ENCODE measurements at regions not wholly inside any gene's neighbourhood (a gene's known extent, or its start where the extent isn't known, plus 50 kb on each side); places are given as distances from the start of the nearest gene placed in this dataset.

DNA sequence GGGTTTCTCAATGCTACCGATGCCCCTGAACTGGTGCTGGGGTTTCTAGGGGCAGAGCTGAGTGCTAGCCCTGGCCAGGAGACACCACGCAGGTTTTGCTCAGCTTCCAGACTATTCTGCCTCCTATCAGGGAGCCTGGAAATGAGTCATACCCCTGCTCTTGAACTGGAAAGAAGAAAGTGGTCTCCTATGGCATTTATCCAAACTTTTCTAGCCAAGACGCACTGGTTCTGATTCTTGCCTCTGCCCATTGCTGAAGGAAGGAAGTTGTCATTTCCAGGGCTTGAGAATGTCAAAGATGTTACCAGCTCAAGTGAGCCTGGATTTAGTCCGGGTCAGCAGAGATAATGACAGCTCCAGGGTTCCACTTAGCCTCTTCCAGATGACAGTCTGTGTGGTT, 561.9 kb downstream of the CDK5RAP2 start:
- TF ChIP-seq, protein P1, sequence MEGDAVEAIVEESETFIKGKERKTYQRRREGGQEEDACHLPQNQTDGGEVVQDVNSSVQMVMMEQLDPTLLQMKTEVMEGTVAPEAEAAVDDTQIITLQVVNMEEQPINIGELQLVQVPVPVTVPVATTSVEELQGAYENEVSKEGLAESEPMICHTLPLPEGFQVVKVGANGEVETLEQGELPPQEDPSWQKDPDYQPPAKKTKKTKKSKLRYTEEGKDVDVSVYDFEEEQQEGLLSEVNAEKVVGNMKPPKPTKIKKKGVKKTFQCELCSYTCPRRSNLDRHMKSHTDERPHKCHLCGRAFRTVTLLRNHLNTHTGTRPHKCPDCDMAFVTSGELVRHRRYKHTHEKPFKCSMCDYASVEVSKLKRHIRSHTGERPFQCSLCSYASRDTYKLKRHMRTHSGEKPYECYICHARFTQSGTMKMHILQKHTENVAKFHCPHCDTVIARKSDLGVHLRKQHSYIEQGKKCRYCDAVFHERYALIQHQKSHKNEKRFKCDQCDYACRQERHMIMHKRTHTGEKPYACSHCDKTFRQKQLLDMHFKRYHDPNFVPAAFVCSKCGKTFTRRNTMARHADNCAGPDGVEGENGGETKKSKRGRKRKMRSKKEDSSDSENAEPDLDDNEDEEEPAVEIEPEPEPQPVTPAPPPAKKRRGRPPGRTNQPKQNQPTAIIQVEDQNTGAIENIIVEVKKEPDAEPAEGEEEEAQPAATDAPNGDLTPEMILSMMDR (IDR thresholded peaks at IDR 0.05; ENCODE audit: insufficient read depth, missing control alignments), result no peak
- FAIRE-seq (no peak), DNase-seq (ENCODE audit: insufficient read length, low spot score) (no peak)

DNA sequence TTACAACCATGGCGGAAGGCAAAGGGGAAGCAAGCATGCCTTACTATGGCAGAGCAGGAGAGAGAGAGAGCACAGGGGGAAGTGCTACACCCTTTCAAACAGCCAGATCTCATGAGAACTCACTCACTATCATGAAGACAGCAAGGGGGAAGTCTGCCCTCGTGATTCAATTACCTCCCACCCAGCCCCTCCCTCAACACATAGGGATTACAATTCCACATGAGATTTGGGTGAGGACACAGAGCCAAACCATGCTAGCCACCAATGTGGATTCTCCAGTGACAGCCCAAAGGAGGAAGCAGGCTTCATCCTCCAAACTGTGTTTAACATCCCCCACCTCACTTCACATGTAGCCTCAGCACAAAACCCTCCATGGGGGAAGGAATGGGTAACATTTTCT, 563.7 kb downstream of the CDK5RAP2 start:
- DNase-seq (ENCODE audit: insufficient read length, low spot score) (no peak), FAIRE-seq (no peak)
- TF ChIP-seq, protein P1 (IDR thresholded peaks at IDR 0.05; ENCODE audit: insufficient read depth, missing control alignments), result no peak

DNA sequence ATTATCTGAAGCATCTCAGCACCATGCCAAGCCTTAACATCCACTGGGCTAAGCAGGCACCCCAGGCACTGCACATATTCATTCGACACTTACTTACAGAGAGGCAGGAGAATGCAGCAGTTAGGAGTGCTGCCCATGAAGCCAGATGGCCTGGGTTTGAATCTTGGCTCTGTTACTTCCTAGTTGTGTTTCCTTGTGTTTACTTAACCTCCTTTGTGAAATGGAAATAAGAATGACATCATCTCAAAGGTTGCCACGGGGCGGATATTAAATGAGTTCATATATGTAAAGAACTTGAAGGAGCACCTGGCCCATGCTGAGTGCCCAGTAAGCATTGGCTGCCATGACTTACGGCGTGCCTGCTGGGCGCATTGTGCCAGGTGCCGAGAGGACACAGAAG, 565.2 kb downstream of the CDK5RAP2 start:
- no peak for FAIRE-seq
- no peak for DNase-seq (ENCODE audit: insufficient read length, low spot score)
- TF ChIP-seq, protein P1 (IDR thresholded peaks at IDR 0.05; ENCODE audit: insufficient read depth, missing control alignments), result no peak

DNA sequence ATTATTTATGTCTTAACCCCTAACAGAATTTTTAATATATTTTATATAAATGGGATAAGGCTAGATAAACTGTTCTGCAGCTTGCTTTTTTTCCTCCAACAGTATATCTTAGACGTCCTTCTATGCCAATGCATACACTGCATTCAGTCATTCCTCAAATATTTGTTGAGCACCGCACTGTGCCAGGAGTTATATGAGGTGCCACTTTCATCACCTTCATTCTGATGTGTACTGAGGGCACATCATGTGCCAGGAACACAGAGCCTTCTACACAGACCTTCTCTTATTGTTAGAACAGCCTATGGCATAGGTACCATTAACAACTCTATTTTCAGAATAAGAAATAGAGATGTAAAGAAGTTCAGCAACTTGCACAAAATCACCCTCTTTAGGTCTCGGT, 570.1 kb downstream of the CDK5RAP2 start:
- FAIRE-seq (no peak), DNase-seq (ENCODE audit: insufficient read length, low spot score) (no peak)
- TF ChIP-seq, protein P1 (IDR thresholded peaks at IDR 0.05; ENCODE audit: insufficient read depth, missing control alignments), result no peak

DNA sequence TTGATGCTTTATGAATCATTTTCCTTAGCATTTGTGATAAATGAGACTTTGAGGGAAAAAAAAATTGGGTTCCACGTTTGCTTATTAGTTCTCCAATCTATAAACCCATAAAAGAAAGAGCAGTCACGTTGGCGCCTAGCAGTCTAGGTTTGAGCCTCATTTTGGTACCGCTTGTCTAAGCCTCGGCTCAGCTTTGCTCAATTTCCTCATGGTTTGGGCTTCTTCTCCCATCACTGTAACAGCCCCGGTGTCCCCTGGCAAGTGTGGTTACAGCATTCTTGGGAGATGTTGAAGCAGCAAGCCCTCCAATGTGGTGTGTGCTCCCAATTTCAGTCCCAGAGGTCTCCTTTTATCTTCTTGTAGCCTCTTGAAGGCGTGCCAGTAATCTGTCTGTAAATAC, 578.4 kb downstream of the CDK5RAP2 start:
- TF ChIP-seq, protein P1 (IDR thresholded peaks at IDR 0.05; ENCODE audit: insufficient read depth, missing control alignments), result no peak
- no peak for FAIRE-seq
- DNase-seq (ENCODE audit: insufficient read length, low spot score), result no peak

DNA sequence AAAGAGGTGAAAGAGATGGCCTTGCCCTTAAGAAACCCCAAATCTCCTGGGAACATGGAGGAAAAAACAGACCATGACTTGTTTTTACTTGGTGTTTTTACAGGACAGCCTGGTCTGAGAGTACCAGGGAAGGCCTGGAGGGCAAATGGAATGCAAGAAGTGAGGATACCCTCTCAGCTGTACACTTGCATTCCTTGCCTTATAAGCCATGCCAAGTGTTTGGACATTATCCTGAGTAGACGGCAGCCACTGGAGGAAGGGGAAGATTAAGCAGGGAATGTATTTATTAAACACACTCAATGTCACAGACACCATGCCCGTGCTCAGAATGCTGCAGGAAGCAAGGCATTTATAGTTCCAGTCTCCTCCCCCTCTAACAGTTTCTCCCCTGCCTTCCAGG, 581.4 kb downstream of the CDK5RAP2 start:
- FAIRE-seq (no peak), DNase-seq (ENCODE audit: insufficient read length, low spot score) (no peak)
- TF ChIP-seq, protein P1 (IDR thresholded peaks at IDR 0.05; ENCODE audit: insufficient read depth, missing control alignments), result no peak

DNA sequence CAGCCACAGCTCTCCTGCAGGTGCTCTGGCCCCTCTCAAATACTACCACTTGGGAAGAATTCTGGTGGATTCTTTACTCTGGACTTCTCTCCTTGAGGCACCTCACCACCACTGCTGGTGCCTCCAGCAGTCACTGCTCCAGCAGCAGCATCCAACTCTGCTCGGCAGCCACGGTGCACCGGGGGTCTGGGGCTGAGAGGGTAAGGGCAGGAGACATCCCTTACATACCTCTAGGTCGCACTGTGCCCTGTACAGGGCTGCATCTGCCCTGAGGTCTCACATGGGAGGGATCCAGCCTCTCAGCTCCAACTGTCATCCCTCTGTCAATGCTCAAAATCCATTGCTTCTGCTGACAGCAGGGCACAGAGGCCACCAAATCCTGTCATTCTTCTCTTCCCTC, 588.2 kb downstream of the CDK5RAP2 start:
- TF ChIP-seq, protein P1 (IDR thresholded peaks at IDR 0.05; ENCODE audit: insufficient read depth, missing control alignments), result no peak
- FAIRE-seq, result no peak
- DNase-seq (ENCODE audit: insufficient read length, low spot score), result no peak

Data from D721Med (cell line).